SK-N-MC (cell line): ENCODE measurements at regions not wholly inside any gene's neighbourhood (a gene's known extent, or its start where the extent isn't known, plus 50 kb on each side); places are given as distances from the start of the nearest gene placed in this dataset.

Source experiments
- FOXP2 ChIP-seq: optimal IDR thresholded peaks from 2 replicates; pipeline ENCODE3; 2011; ENCODE audit warnings: mild to moderate bottlenecking, moderate library complexity; ENCODE audit not compliant: insufficient read depth; ENCODE audit errors: extremely low read length, control extremely low read depth
- POLR2AphosphoS5 ChIP-seq: IDR thresholded peaks from 2 replicates; pipeline ENCODE4 v1.6.1; 2012; ENCODE audit warnings: mild to moderate bottlenecking, low read depth, low read length, borderline replicate concordance

DNA sequence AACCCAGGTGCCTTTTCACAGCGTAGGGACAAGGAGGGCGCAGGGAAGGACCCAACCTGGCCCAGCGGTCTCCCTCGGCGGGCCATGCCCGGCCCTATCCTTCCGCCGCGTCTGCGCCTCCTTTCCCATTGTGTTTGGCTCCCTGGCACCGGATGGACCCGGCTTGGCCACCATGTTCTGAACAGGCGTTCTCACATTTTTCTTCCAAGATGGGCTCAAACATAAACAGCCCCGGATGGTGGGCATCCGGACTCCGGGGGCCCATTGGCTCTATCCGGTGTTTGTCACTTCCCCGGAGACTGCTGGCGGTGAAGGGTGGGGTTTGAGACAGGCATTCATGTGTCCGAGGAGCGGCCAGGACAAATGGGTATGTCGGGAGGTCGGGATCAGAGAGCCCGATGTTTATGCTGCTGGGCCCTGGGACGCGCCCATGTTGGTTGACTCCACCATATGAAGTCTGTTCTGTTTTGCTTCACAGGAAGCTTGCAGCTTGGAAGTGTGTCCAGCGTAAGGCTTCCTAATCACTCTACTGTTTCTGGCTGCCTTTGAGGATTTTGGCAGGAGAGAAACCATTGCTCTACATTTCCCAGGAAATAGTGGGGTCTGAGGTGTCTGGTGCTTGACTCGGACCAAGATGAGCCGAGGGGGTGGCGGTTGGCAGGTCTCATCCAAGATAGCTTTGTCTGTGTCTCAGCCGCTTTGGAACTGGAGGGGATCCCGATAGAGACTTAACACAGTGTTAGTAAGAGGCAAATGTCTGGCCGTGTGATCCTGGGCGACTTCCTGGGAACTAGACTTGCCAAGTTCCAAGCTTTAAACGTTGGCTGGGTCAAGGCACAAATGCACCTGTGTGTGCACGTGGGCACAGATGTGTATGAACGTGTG, 188.3 kb downstream of the IRF8 start:
- TF ChIP-seq POLR2AphosphoS5 (no peak), FOXP2 (no peak)
